ENCODE measurements at regions not wholly inside any gene's neighbourhood (a gene's known extent, or its start where the extent isn't known, plus 50 kb on each side); places are given as distances from the start of the nearest gene placed in this dataset.

DNA sequence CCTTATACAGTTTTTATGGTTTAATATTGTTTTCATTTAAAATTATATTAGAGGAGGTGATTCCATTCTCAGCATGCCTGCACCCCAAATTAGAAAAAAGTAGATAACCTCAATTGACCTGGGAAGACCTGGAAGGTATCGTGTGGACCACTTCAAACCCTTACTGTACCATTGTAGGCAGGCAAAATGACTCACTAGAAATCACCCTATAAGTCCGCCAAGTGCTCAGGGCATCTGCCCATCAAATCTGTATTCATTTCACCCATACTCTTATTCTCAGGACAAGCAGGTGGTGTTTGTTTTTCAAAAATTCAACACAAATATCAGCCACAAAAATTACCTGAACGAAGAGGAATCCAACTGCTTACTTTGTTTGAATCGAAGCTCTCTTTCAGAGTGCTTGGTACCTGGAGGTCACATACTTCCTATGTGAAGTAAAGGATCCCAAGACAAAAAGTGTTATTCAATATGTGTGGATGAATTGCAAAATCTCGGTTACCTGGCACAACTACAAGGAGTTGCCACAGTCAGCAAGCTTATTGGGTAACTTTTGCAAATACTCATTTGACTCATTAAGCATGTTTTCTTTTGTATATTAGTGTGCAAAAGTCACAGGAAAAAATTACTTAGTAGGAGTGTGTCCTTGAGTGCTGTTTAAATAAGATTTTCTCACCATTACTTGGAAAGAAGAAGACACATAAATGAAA, 216.2 kb downstream of the ENC1 start:
- CTCF ChIA-PET (ENCODE audit: partially characterized antibody) = no interaction called here
- Mint-ChIP-seq H3K9me3 (peaks cover 0 to 4% (median 0%) of the 10 kb centered on the region in 8 donors), H3K27me3 (peaks cover 6 to 11% of the 10 kb centered on the region in 2 donors)

DNA sequence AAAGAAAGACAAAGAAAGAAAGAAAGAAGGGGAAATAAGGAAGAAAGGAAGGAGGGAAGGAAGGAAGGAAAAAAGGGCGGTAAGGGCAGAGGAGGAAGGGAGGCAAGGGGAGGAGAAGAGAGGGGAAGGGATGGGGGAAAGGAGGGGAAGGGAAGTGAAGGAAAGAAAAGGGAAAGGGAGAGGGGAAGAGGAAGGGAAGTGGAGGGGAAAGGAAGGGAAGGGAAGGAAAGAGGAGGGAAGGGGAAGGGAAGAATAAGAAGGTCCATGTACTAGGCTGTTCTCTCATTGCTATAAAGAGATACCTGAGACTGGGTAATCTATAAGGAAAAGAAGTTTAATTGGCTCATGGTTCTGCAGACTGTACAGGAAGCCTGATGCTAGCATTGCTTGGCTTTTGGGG, 217.1 kb downstream of the ENC1 start:
- intact Hi-C loops (cut with micrococcal nuclease) = no loop called here
- peak overlapping the region in 1 of 7 donors; percentile 19 for H3K27ac Mint-ChIP-seq
- H3K9me3 Mint-ChIP-seq = peaks cover 0 to 4% (median 0%) of the 10 kb centered on the region in 8 donors
- Histone ChIP-seq H3K27ac (ENCODE audit: low read depth, low read length) (no peak overlapping the region), H3K36me3 (ENCODE audit: insufficient read depth, low read length) (no peaks in the 10 kb centered on the region), H3K4me3 (ENCODE audit: low read length in 2 of 2) (no peak overlapping the region), H3K4me1 (ENCODE audit: insufficient read depth, low read length) (no peaks in the 10 kb centered on the region), H3K9me3 (ENCODE audit: control insufficient read depth in 1 of 2, low read length in 2 of 2) (no peaks in the 10 kb centered on the region), H3K27me3 (ENCODE audit: insufficient read depth, low read length) (no peaks in the 10 kb centered on the region)
- CTCF ChIA-PET (ENCODE audit: partially characterized antibody) = no interaction called here
- DNase-seq = no peak
- no peaks in the 10 kb centered on the region for H3K36me3 Mint-ChIP-seq
- no peak overlapping the region for H3K4me3 Mint-ChIP-seq
- no peaks in the 10 kb centered on the region for H3K4me1 Mint-ChIP-seq
- POLR2A ChIA-PET (ENCODE audit: partially characterized antibody) = no interaction called here
- H3K27me3 Mint-ChIP-seq = peaks cover 6 to 9% of the 10 kb centered on the region in 2 donors

More for the DNA sequence above, 216.2 kb downstream of the ENC1 start:
- Histone ChIP-seq H3K36me3 (ENCODE audit: insufficient read depth, low read length) (no peaks in the 10 kb centered on the region), H3K9me3 (ENCODE audit: control insufficient read depth in 1 of 2, low read length in 2 of 2) (no peaks in the 10 kb centered on the region), H3K27ac (ENCODE audit: low read depth, low read length) (no peak overlapping the region), H3K4me1 (ENCODE audit: insufficient read depth, low read length) (no peaks in the 10 kb centered on the region), H3K4me3 (ENCODE audit: low read length in 2 of 2) (no peak overlapping the region), H3K27me3 (ENCODE audit: insufficient read depth, low read length) (no peaks in the 10 kb centered on the region)
- no peak for DNase-seq
- intact Hi-C loops (cut with micrococcal nuclease) = no loop called here
- Mint-ChIP-seq H3K36me3 (no peaks in the 10 kb centered on the region), H3K4me3 (no peak overlapping the region), H3K27ac (no peak overlapping the region), H3K4me1 (no peaks in the 10 kb centered on the region)
- POLR2A ChIA-PET (ENCODE audit: partially characterized antibody) = no interaction called here

DNA sequence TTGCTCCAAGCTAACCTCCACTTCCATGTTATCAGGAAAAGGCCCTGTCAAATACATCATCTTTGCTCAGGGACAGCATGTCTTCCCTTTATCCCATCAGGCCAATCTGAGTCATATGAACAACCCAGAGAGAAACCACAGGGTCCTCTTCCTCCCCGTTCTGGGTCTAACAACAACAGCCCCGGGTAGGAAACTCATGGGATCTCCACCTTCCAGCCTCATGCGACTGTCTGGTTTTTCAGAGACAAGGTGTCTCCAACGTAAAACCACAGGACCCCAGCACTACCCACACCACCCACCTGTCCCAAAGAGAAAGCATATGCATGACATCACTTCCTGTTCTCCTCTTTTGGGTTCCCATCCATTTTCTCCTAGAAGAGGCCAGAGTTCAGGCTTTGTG, 217.9 kb downstream of the ENC1 start:
- DNase-seq = no peak
- Histone ChIP-seq H3K9me3 (ENCODE audit: control insufficient read depth in 1 of 2, low read length in 2 of 2) (no peaks in the 10 kb centered on the region), H3K36me3 (ENCODE audit: insufficient read depth, low read length) (no peaks in the 10 kb centered on the region), H3K27me3 (ENCODE audit: insufficient read depth, low read length) (no peaks in the 10 kb centered on the region), H3K4me1 (ENCODE audit: insufficient read depth, low read length) (no peaks in the 10 kb centered on the region), H3K27ac (ENCODE audit: low read depth, low read length) (no peak overlapping the region), H3K4me3 (ENCODE audit: low read length in 2 of 2) (no peak overlapping the region)
- Mint-ChIP-seq H3K27me3 (peaks cover 6 to 9% of the 10 kb centered on the region in 2 donors), H3K27ac (no peak overlapping the region), H3K4me3 (no peak overlapping the region), H3K9me3 (peaks cover 0 to 4% (median 0%) of the 10 kb centered on the region in 8 donors), H3K36me3 (no peaks in the 10 kb centered on the region), H3K4me1 (no peaks in the 10 kb centered on the region)
- POLR2A ChIA-PET (ENCODE audit: partially characterized antibody) = no interaction called here
- intact Hi-C loops (cut with micrococcal nuclease) = no loop called here
- CTCF ChIA-PET (ENCODE audit: partially characterized antibody) = no interaction called here

DNA sequence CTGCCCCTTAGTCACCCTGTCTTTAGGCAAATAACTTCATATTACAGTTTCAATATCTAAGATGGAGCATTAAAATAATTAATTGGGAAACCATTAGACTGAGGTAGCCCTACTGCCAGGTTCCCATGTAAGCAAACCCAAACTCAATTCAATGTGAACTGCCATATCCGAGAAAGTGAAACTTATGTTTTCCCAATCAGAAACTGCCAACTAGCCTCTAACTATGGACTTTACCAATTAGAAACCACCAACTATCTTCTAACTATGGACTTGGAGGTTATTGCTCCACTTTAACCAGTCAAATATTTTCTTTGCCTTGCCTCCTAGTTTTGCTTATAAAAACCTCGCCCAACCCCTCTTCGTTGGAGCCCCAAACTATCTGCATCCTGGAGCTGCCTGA, 218.5 kb downstream of the ENC1 start:
- Histone ChIP-seq H3K27ac (ENCODE audit: low read depth, low read length) (no peak overlapping the region), H3K27me3 (ENCODE audit: insufficient read depth, low read length) (no peaks in the 10 kb centered on the region), H3K36me3 (ENCODE audit: insufficient read depth, low read length) (no peaks in the 10 kb centered on the region), H3K4me1 (ENCODE audit: insufficient read depth, low read length) (no peaks in the 10 kb centered on the region), H3K9me3 (ENCODE audit: control insufficient read depth in 1 of 2, low read length in 2 of 2) (no peaks in the 10 kb centered on the region), H3K4me3 (ENCODE audit: low read length in 2 of 2) (no peak overlapping the region)
- Mint-ChIP-seq H3K27me3 (peaks cover 8 to 9% of the 10 kb centered on the region in 2 donors), H3K4me1 (no peaks in the 10 kb centered on the region), H3K9me3 (peaks cover 0 to 4% (median 0%) of the 10 kb centered on the region in 8 donors), H3K4me3 (no peak overlapping the region), H3K36me3 (no peaks in the 10 kb centered on the region), H3K27ac (no peak overlapping the region)
- intact Hi-C loops (cut with micrococcal nuclease) = no loop called here
- CTCF ChIA-PET (ENCODE audit: partially characterized antibody) = no interaction called here
- POLR2A ChIA-PET (ENCODE audit: partially characterized antibody) = no interaction called here
- no peak for DNase-seq

DNA sequence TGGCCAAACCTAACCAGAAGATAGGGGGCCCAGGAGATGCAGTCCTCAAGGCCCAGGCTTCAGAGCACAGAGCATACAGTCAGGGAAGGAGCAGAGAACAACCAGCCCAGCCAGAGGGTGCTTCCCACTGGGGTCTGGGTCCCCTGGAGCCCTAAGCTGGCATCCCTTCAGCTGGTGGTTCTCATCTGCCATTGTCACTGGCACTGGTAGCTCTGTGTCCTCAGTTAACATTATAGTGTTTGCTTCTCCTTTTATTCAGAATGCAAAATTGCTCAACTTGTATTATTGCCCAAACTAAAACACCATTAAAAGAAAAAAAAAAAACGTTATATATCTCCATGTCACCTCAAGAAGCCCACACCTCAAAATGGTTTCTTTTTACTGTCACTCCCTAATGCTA, 219.2 kb downstream of the ENC1 start:
- intact Hi-C loops (cut with micrococcal nuclease) = no loop called here
- POLR2A ChIA-PET (ENCODE audit: partially characterized antibody) = no interaction called here

DNA sequence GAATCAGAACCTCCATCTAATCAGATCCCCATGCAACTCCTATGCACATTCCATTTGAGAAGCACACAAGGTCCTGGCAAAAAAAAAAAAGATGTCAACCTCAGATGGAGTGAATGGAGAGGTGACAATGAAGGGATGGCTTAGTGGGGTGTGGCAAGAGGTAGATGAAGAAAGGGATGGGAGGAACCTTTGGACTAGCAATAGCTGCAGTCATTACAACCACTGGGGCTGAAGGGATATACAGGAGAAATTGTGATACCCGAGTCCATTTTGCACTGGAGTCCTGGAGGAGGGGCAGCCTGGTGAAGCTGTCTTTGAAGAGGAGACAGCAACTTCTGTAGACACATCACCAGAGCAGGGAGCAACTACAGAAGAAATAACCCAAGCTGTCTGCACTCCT, 219.6 kb downstream of the ENC1 start:
- DNase-seq = no peak
- Histone ChIP-seq H3K27me3 (ENCODE audit: insufficient read depth, low read length) (no peaks in the 10 kb centered on the region), H3K27ac (ENCODE audit: low read depth, low read length) (no peak overlapping the region), H3K36me3 (ENCODE audit: insufficient read depth, low read length) (no peaks in the 10 kb centered on the region), H3K9me3 (ENCODE audit: control insufficient read depth in 1 of 2, low read length in 2 of 2) (no peaks in the 10 kb centered on the region), H3K4me3 (ENCODE audit: low read length in 2 of 2) (no peak overlapping the region), H3K4me1 (ENCODE audit: insufficient read depth, low read length) (no peaks in the 10 kb centered on the region)
- no peak overlapping the region for H3K4me3 Mint-ChIP-seq
- H3K36me3 Mint-ChIP-seq = no peaks in the 10 kb centered on the region
- ChIA-PET POLR2A (ENCODE audit: partially characterized antibody) (no interaction called here), CTCF (ENCODE audit: partially characterized antibody) (no interaction called here)
- H3K27ac Mint-ChIP-seq = no peak overlapping the region
- intact Hi-C loops (cut with micrococcal nuclease) = no loop called here
- H3K4me1 Mint-ChIP-seq = no peaks in the 10 kb centered on the region
- H3K9me3 Mint-ChIP-seq = peaks cover 0 to 4% (median 0%) of the 10 kb centered on the region in 8 donors
- H3K27me3 Mint-ChIP-seq = peaks cover 9 to 11% of the 10 kb centered on the region in 2 donors

More for the DNA sequence above, 219.2 kb downstream of the ENC1 start:
- H3K36me3 ChIP-seq (ENCODE audit: insufficient read depth, low read length) = no peaks in the 10 kb centered on the region
- H3K4me3 ChIP-seq (ENCODE audit: low read length in 2 of 2) = no peak overlapping the region
- Mint-ChIP-seq H3K4me1 (no peaks in the 10 kb centered on the region), H3K27ac (no peak overlapping the region), H3K9me3 (peaks cover 0 to 4% (median 0%) of the 10 kb centered on the region in 8 donors), H3K4me3 (no peak overlapping the region), H3K36me3 (no peaks in the 10 kb centered on the region), H3K27me3 (peaks cover 9 to 11% of the 10 kb centered on the region in 2 donors)
- DNase-seq = no peak
- no peak overlapping the region for H3K27ac ChIP-seq (ENCODE audit: low read depth, low read length)
- CTCF ChIA-PET (ENCODE audit: partially characterized antibody) = no interaction called here
- H3K27me3 ChIP-seq (ENCODE audit: insufficient read depth, low read length) = no peaks in the 10 kb centered on the region
- H3K9me3 ChIP-seq (ENCODE audit: control insufficient read depth in 1 of 2, low read length in 2 of 2) = no peaks in the 10 kb centered on the region
- no peaks in the 10 kb centered on the region for H3K4me1 ChIP-seq (ENCODE audit: insufficient read depth, low read length)

DNA sequence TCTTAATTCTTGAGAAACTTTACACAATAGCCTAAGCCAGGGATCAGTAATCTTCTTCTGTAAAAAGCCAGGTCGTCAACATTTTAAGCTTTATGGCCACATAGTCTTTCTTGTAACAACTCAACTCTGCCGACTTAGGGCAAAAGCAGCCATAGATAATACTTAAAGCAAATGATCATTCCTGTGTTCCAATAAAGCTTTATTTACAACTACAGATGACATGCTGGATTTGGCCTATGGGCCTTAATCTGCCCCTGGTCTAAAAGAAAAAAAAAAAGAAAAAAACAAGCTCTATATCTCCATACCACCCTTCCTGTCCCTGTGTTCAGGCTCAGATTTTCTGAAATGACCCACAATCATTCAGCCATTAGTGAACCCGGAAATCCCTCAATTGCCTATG, 220.3 kb downstream of the ENC1 start:
- Histone ChIP-seq H3K27ac (ENCODE audit: low read depth, low read length) (no peak overlapping the region), H3K36me3 (ENCODE audit: insufficient read depth, low read length) (no peaks in the 10 kb centered on the region), H3K9me3 (ENCODE audit: control insufficient read depth in 1 of 2, low read length in 2 of 2) (no peaks in the 10 kb centered on the region), H3K27me3 (ENCODE audit: insufficient read depth, low read length) (no peaks in the 10 kb centered on the region), H3K4me3 (ENCODE audit: low read length in 2 of 2) (no peak overlapping the region), H3K4me1 (ENCODE audit: insufficient read depth, low read length) (no peaks in the 10 kb centered on the region)
- POLR2A ChIA-PET (ENCODE audit: partially characterized antibody) = no interaction called here
- H3K27ac Mint-ChIP-seq = no peak overlapping the region
- no peaks in the 10 kb centered on the region for H3K36me3 Mint-ChIP-seq
- H3K27me3 Mint-ChIP-seq = peaks cover 9 to 15% of the 10 kb centered on the region in 2 donors
- H3K4me3 Mint-ChIP-seq = no peak overlapping the region
- H3K4me1 Mint-ChIP-seq = no peaks in the 10 kb centered on the region
- intact Hi-C loops (cut with micrococcal nuclease) = no loop called here
- CTCF ChIA-PET (ENCODE audit: partially characterized antibody) = no interaction called here
- peaks cover 0 to 4% (median 0%) of the 10 kb centered on the region in 8 donors for H3K9me3 Mint-ChIP-seq
- no peak for DNase-seq

All from CD4-positive, alpha-beta memory T cell (primary cell).